PC-3 (cell line): ENCODE measurements at regions not wholly inside any gene's neighbourhood (a gene's known extent, or its start where the extent isn't known, plus 50 kb on each side); places are given as distances from the start of the nearest gene placed in this dataset.
A peak's percentile ranks its signal among the peaks of the same experiment; 100 is the strongest.

Experiments used
- ATAC-seq: fragments of 200-7000 bp; cut with Tn5 transposase; 2 replicates; pipeline ENCODE4 v1.9.1; 2020; ENCODE audit warnings: mild to moderate bottlenecking, moderate library complexity
- BruUV-seq: library from RNA; stranded (reverse); fragments of 400-500 nt; replicated peaks from 2 replicates; lab custom pipeline; 2021; lab: Mats Ljungman, UMichigan
- CTCF ChIA-PET: fragments of 300-600 bp; sonication (Branson Sonifier 250); formaldehyde crosslinking; loops from one replicate; lab custom pipeline; 2022; ENCODE audit warnings: antibody characterized with exemption; lab: Charles Lee
- POLR2A ChIA-PET: fragments of 300-600 bp; sonication (Branson Sonifier 250); formaldehyde crosslinking; loops from one replicate; lab custom pipeline; 2022; ENCODE audit warnings: antibody characterized with exemption; ENCODE audit not compliant: unreplicated experiment; lab: Charles Lee
- DNase-seq: peaks from one replicate; pipeline ENCODE4 v3.0.0-alpha.2; 2015
- H2AFZ ChIP-seq: fragments of 300-600 bp; sonication (generic); 2 replicates; pipeline ENCODE4 v1.6.0; 2016; ENCODE audit warnings: antibody characterized with exemption, low read length
- H3F3A ChIP-seq: fragments of 300-600 bp; sonication (generic); one replicate; pipeline ENCODE4 v1.6.0; 2017; ENCODE audit warnings: antibody characterized with exemption, low read length, control low read depth, mild to moderate bottlenecking; ENCODE audit not compliant: unreplicated experiment
- H3K27ac ChIP-seq: fragments of 300-600 bp; sonication (generic); 2 replicates; pipeline ENCODE4 v1.5.1; 2016; ENCODE audit warnings: mild to moderate bottlenecking, low read length
- H3K27me3 ChIP-seq: fragments of 300-600 bp; sonication (generic); 2 replicates; pipeline ENCODE4 v1.6.1; 2016; ENCODE audit warnings: low read length, mixed read lengths
- H3K36me3 ChIP-seq: fragments of 300-600 bp; sonication (generic); 2 replicates; pipeline ENCODE4 v1.6.1; 2016; ENCODE audit warnings: low read depth, mixed run types, low read length, mixed read lengths
- H3K4me1 ChIP-seq: fragments of 300-600 bp; sonication (generic); 2 replicates; pipeline ENCODE4 v1.5.1; 2016; ENCODE audit warnings: low read length; ENCODE audit not compliant: insufficient read depth
- H3K4me2 ChIP-seq: fragments of 300-600 bp; sonication (generic); 2 replicates; pipeline ENCODE4 v1.6.0; 2016; ENCODE audit warnings: low read length
- H3K4me3 ChIP-seq: fragments of 300-600 bp; sonication (generic); 2 replicates; pipeline ENCODE4 v1.5.1; 2016; ENCODE audit warnings: mild to moderate bottlenecking, low read length, mixed read lengths
- H3K79me2 ChIP-seq: fragments of 300-600 bp; sonication (generic); 2 replicates; pipeline ENCODE4 v1.6.1; 2017; ENCODE audit warnings: low read length, mixed read lengths
- H3K9ac ChIP-seq: fragments of 300-600 bp; sonication (generic); 2 replicates; pipeline ENCODE4 v1.6.0; 2016; ENCODE audit warnings: mild to moderate bottlenecking, low read length
- H3K9me2 ChIP-seq: fragments of 300-600 bp; sonication (generic); replicated peaks from 2 replicates; pipeline ENCODE4 v1.6.1; 2016; ENCODE audit warnings: mixed run types, low read length, mixed read lengths
- H3K9me3 ChIP-seq: fragments of 300-600 bp; sonication (generic); 2 replicates; pipeline ENCODE4 v1.6.1; 2016; ENCODE audit warnings: low read length, mixed read lengths
- H4K20me1 ChIP-seq: fragments of 300-600 bp; sonication (generic); 2 replicates; pipeline ENCODE4 v1.6.1; 2016; ENCODE audit warnings: low read length, mixed read lengths
- CTCF ChIP-seq: fragments of 300-600 bp; sonication (generic); conservative IDR thresholded peaks from 2 replicates; pipeline ENCODE4 v1.5.1; 2017; ENCODE audit warnings: antibody characterized with exemption, low read depth, mild to moderate bottlenecking, low read length
- EZH2 ChIP-seq: fragments of 300-600 bp; sonication (generic); IDR thresholded peaks from one replicate; pipeline ENCODE4 v1.6.1; 2017; ENCODE audit warnings: antibody characterized with exemption, mild to moderate bottlenecking, low read length; ENCODE audit not compliant: unreplicated experiment
- EZH2phosphoT487 ChIP-seq: fragments of 300-600 bp; sonication (generic); IDR thresholded peaks from 2 replicates; pipeline ENCODE4 v1.6.1; 2018; ENCODE audit warnings: mild to moderate bottlenecking, antibody characterized with exemption, low read length, borderline replicate concordance
- intact Hi-C: fragments of 100-400 bp; cut with micrococcal nuclease; formaldehyde crosslinking; loops from 2 replicates; pipeline ENCODE4 v1.9.0; 2023

GRCh38 chr18:68449292-68449691 is 265.6 kb downstream of the TMX3 start:
- no peaks in the 10 kb centered on the region for H4K20me1 ChIP-seq
- H3K9ac ChIP-seq: no peak overlapping the region
- H3K9me2 ChIP-seq: 0 out of 2 replicates have a peak, but pooled peaks cover 3% of the 10 kb centered on the region
- peak overlapping the region; percentile 52 for H3K27ac ChIP-seq
- H3K27me3 ChIP-seq: no peaks in the 10 kb centered on the region
- no peak overlapping the region for H2AFZ ChIP-seq
- no peaks in the 10 kb centered on the region for H3K79me2 ChIP-seq
- H3K9me3 ChIP-seq: no peaks in the 10 kb centered on the region
- peaks cover 33% of the 10 kb centered on the region for H3K4me1 ChIP-seq
- ChIA-PET CTCF (no interaction called here), POLR2A (interaction anchor here (0.6 kb wide), 1 partner anchor 1418 kb away, joined by 13 read pairs; no protein-coding TSS in a partner anchor)
- peak overlapping the region; percentile 26; the same call in 1 of the 2 replicates for H3K4me2 ChIP-seq
- H3F3A ChIP-seq: no peaks in the 10 kb centered on the region
- H3K36me3 ChIP-seq: no peaks in the 10 kb centered on the region
- peak; percentile 45 for ATAC-seq
- intact Hi-C loops: no loop called here
- BruUV-seq: no TSS peak
- DNase-seq: peak; percentile 74
- no peak overlapping the region for H3K4me3 ChIP-seq
- TF ChIP-seq EZH2phosphoT487 (no peak), EZH2 (no peak), CTCF (no peak)

- Histone ChIP-seq H3K27ac (peak overlapping the region; percentile 45), H3K9me2 (no peaks in the 10 kb centered on the region), H3K79me2 (no peaks in the 10 kb centered on the region), H3F3A (no peaks in the 10 kb centered on the region), H3K4me1 (peaks cover 33% of the 10 kb centered on the region), H4K20me1 (no peaks in the 10 kb centered on the region), H3K4me2 (no peak overlapping the region), H3K9me3 (no peaks in the 10 kb centered on the region), H2AFZ (no peak overlapping the region), H3K9ac (no peak overlapping the region), H3K36me3 (no peaks in the 10 kb centered on the region), H3K27me3 (no peaks in the 10 kb centered on the region), H3K4me3 (no peak overlapping the region)
- TF ChIP-seq CTCF (no peak), EZH2 (no peak), EZH2phosphoT487 (no peak)
- POLR2A ChIA-PET: interaction anchor here (0.6 kb wide), 1 partner anchor 1417 kb away, joined by 13 read pairs; no protein-coding TSS in a partner anchor
- ATAC-seq: no peak
- intact Hi-C loops: no loop called here
- peak; percentile 55 for DNase-seq
- no TSS peak for BruUV-seq
- CTCF ChIA-PET: no interaction called here
Observed at GRCh38 chr18:68448736-68449135, 266.2 kb downstream of the TMX3 start.

GRCh38 chr18:68447286-68447685 is 267.6 kb downstream of the TMX3 start:
- Histone ChIP-seq H3K9ac (no peak overlapping the region), H3K4me3 (no peak overlapping the region), H3K36me3 (no peaks in the 10 kb centered on the region), H3K4me1 (peaks cover 33% of the 10 kb centered on the region), H3K79me2 (no peaks in the 10 kb centered on the region), H3K9me2 (no peaks in the 10 kb centered on the region), H3K27me3 (no peaks in the 10 kb centered on the region), H4K20me1 (no peaks in the 10 kb centered on the region), H3K4me2 (0 out of 2 replicates have a peak overlapping the region, but pooled peaks have one; percentile 3), H3K9me3 (no peaks in the 10 kb centered on the region), H3K27ac (peak overlapping the region; percentile 40), H3F3A (no peaks in the 10 kb centered on the region), H2AFZ (no peak overlapping the region)
- ChIA-PET CTCF (no interaction called here), POLR2A (no interaction called here)
- no TSS peak for BruUV-seq
- intact Hi-C loops: no loop called here
- no peak for TF ChIP-seq EZH2phosphoT487
- ATAC-seq (peak; percentile 60), DNase-seq (peak; percentile 68)
